Ovary (tissue), 7 donors: ENCODE measurements at regions not wholly inside any gene's neighbourhood (a gene's known extent, or its start where the extent isn't known, plus 50 kb on each side); places are given as distances from the start of the nearest gene placed in this dataset.

Source experiments
- DNase-seq, 5 donors: peaks; one replicate each; pipeline ENCODE4 v3.0.0-alpha.2; 2019 to 2020
- H3K27ac ChIP-seq, 2 donors: fragments of 200-600 bp; one replicate each; pipeline versions ENCODE4 v1.5.1 to v1.8.0; 2019 to 2022
- H3K27me3 ChIP-seq: fragments of 200-600 bp; one replicate; pipeline ENCODE4 v1.8.0; 2022
- H3K36me3 ChIP-seq: fragments of 200-600 bp; sonication (generic); one replicate; pipeline ENCODE4 v1.5.1; 2019
- H3K4me1 ChIP-seq: one replicate; pipeline ENCODE4 v1.8.1; 2013; ENCODE audit warnings: mild to moderate bottlenecking, moderate library complexity; ENCODE audit not compliant: insufficient read depth
- H3K4me3 ChIP-seq: fragments of 200-600 bp; sonication (generic); one replicate; pipeline ENCODE4 v1.5.1; 2017
- H3K9me3 ChIP-seq, 2 donors: fragments of 200-600 bp in 1 of 2; sonication (generic) in 1 of 2; one replicate each; pipeline versions ENCODE4 v1.5.1 to v1.8.1; 2013 to 2019; ENCODE audit warnings: mild to moderate bottlenecking in 1 of 2, moderate library complexity in 1 of 2
- EP300 ChIP-seq: sonication (generic); formaldehyde crosslinking; IDR thresholded peaks from one replicate; pipeline ENCODE4 v1.6.1; 2017; ENCODE audit warnings: antibody characterized with exemption
- POLR2A ChIP-seq: fragments of 450-650 bp; IDR thresholded peaks from one replicate; pipeline ENCODE4 v1.6.1; 2017; ENCODE audit warnings: antibody characterized with exemption, mild to moderate bottlenecking, moderate library complexity
- WGBS, 3 donors: extraction: QIAGEN DNeasy Blood & Tissue Kit in 1 of 3; methylation state at CpG; one replicate each; pipeline versions ENCODE4 v1.1.5 to v1.1.7; 2013 to 2017; 5-methylcytosine and 5-hydroxymethylcytosine counted together
- intact Hi-C, 4 donors: fragments of 100-400 bp; cut with DNase I; formaldehyde crosslinking; loops; one replicate each; pipeline versions ENCODE4 v1.11.0 to v1.15.1; 2022 to 2023
- TF ChIP-seq, protein P1 (sequence below), 3 donors: fragments of 450-650 bp in 2 of 3; fragments of 200-600 bp in 1 of 3; IDR thresholded peaks; one replicate each; pipeline versions ENCODE4 v1.5.1 to v1.8.0; 2016 to 2022; ENCODE audit warnings: antibody characterized with exemption in 3 of 3, mild to moderate bottlenecking in 1 of 3
- donor health status: DM: no; HTN: no; CAD: no; lungs with moderate emphysema.
- donor health status: DM: no; HTN: no; CAD: no.
- donor health status: Bipolar disorder and iron deficiency.
- donor health status: DM: no; HTN: no; CAD: no.
- donor health status: DM: yes; HTN: yes; CAD: no.

DNA sequence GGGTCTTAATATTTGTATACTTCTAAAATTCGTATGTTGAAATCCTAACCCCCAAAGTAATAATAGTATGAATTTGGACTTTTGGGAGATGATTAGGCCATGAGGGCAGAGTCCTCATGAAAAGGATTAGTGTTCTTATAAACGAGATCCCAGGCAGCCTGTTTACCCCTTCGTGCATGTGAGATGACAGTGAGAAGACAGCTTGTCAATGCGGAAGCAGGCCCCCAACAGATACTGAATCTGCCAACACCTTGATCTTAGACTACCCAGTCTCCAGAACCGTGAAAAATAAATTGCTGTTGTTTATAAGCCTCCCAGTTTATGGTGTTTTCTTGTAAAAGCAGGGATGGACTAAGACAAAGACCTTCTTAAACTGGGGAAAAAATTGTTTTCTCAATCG, 714.2 kb downstream of the SI start:
- no peak overlapping the region for H3K4me3 ChIP-seq
- WGBS, 3 donors: 81 to 89% (median 85%) methylated on average over 6 of the region's 6 CpGs
- no peaks in the 10 kb centered on the region for H3K27me3 ChIP-seq
- intact Hi-C loops: no loop called here
- H3K36me3 ChIP-seq: no peaks in the 10 kb centered on the region
- no peaks in the 10 kb centered on the region for H3K4me1 ChIP-seq
- no peak overlapping the region for H3K27ac ChIP-seq
- no peaks in the 10 kb centered on the region for H3K9me3 ChIP-seq
- TF ChIP-seq POLR2A: no peak
- no peak for TF ChIP-seq EP300
- TF ChIP-seq, protein P1, sequence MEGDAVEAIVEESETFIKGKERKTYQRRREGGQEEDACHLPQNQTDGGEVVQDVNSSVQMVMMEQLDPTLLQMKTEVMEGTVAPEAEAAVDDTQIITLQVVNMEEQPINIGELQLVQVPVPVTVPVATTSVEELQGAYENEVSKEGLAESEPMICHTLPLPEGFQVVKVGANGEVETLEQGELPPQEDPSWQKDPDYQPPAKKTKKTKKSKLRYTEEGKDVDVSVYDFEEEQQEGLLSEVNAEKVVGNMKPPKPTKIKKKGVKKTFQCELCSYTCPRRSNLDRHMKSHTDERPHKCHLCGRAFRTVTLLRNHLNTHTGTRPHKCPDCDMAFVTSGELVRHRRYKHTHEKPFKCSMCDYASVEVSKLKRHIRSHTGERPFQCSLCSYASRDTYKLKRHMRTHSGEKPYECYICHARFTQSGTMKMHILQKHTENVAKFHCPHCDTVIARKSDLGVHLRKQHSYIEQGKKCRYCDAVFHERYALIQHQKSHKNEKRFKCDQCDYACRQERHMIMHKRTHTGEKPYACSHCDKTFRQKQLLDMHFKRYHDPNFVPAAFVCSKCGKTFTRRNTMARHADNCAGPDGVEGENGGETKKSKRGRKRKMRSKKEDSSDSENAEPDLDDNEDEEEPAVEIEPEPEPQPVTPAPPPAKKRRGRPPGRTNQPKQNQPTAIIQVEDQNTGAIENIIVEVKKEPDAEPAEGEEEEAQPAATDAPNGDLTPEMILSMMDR (IDR thresholded peaks at IDR 0.05): no peak
- no peak for DNase-seq

DNA sequence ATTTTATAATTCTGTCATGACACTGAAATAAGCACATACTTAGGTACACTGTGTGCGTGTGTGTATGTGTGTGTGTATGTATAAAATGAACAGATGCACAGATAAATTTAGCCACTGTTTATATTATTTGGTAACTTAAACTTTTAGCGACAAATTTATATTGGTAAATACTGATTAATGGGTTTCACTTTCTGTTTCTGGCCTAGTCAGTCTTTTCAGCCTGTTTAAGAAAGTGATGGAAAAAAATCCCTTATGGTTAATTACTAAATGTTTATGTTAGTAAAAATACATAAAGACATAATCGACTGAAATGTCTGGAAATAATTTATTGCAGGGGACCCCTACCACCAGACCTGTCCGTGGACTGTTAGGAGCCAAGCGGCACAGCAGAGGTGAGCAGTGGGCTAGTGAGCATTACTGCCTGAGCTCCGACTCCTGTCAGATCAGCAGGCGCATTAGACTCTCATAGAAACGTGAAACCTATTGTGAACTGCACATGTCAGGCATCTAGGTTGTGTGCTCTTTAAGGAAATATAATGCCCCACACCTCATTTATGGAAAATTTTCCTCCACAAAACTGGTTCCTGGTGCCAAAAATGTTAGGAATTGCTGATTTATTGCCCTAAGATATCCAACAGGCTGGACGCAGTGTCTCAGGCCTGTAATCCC, 717.4 kb downstream of the SI start:
- intact Hi-C loops: no loop called here
- Histone ChIP-seq H3K36me3 (no peaks in the 10 kb centered on the region), H3K4me3 (no peak overlapping the region), H3K4me1 (no peaks in the 10 kb centered on the region), H3K9me3 (no peaks in the 10 kb centered on the region), H3K27ac (no peak overlapping the region), H3K27me3 (no peaks in the 10 kb centered on the region)
- no peak for DNase-seq
- WGBS, 3 donors: 70 to 78% (median 74%) methylated on average over 9 of the region's 9 CpGs
- TF ChIP-seq EP300 (no peak), POLR2A (no peak)
- TF ChIP-seq, protein P1 (IDR thresholded peaks at IDR 0.05): no peak

DNA sequence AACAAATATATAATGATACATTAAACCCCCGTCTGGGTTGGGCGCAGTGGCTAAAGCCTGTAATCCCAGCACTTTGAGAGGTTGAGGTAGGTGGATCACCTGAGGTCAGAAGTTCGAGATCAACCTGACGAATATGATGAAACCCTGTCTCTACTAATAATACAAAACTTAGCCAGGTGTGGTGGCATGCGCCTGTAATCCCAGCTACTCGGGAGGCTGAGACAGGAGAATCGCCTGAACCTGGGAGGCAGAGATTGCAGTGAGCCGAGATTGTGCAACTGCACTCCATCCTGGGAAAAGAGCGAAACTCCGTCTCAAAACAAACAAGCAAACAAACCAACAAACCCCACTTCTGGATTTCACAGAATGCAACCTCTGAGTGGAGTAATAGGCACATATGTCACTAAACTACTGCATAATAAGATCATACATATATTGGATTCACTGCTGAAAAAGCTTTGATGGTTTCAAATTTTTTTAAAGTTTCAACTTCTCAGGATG, 718.2 kb downstream of the SI start:
- Histone ChIP-seq H3K27me3 (no peaks in the 10 kb centered on the region), H3K27ac (no peak overlapping the region), H3K4me1 (no peaks in the 10 kb centered on the region), H3K36me3 (no peaks in the 10 kb centered on the region), H3K9me3 (no peaks in the 10 kb centered on the region), H3K4me3 (no peak overlapping the region)
- no peak for DNase-seq
- intact Hi-C loops: no loop called here
- TF ChIP-seq EP300 (no peak), POLR2A (no peak)
- TF ChIP-seq, protein P1 (IDR thresholded peaks at IDR 0.05): no peak
- 88 to 96% (median 96%) methylated on average over 10 of the region's 10 CpGs for WGBS, 3 donors

DNA sequence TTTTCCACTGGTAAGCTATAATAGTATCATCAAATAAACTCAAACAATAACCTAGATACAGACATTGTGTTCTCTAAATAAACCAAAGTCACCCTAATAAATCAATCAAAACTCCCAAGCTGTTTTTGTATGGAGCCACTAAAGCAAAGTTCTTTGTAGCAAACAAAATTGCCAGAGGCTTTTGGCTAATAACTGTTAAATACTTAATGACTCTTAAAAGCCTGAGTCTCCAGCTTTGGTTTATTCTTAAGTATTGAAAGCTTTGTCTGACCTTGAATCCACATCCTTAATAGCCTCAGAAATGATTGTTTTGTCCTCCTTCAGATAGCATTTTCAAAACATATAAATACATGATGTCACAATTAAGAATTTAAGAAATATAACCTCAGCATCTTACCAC, 725.3 kb downstream of the SI start:
- H3K27ac ChIP-seq: no peak overlapping the region
- no peaks in the 10 kb centered on the region for H3K36me3 ChIP-seq
- intact Hi-C loops: no loop called here
- no peak overlapping the region for H3K4me3 ChIP-seq
- no peaks in the 10 kb centered on the region for H3K4me1 ChIP-seq
- TF ChIP-seq EP300: no peak
- TF ChIP-seq, protein P1 (IDR thresholded peaks at IDR 0.05): no peak
- TF ChIP-seq POLR2A: no peak
- no peaks in the 10 kb centered on the region for H3K27me3 ChIP-seq
- DNase-seq: no peak
- no peaks in the 10 kb centered on the region for H3K9me3 ChIP-seq
